Caco-2 (cell line): ENCODE measurements at regions not wholly inside any gene's neighbourhood (a gene's known extent, or its start where the extent isn't known, plus 50 kb on each side); places are given as distances from the start of the nearest gene placed in this dataset.

Experiments used
- BruUV-seq: library from RNA; stranded (reverse); fragments of 400-500 nt; replicated peaks from 2 replicates; lab custom pipeline; 2021; lab: Mats Ljungman, UMichigan
- CTCF ChIA-PET: fragments of 300-600 bp; sonication (Branson Sonifier 250); formaldehyde crosslinking; loops from one replicate; lab custom pipeline; 2022; ENCODE audit warnings: antibody characterized with exemption; lab: Charles Lee
- POLR2A ChIA-PET: fragments of 300-600 bp; sonication (Branson Sonifier 250); formaldehyde crosslinking; loops from one replicate; lab custom pipeline; 2022; ENCODE audit warnings: antibody characterized with exemption; lab: Charles Lee
- DNase-seq, 2 experiments: peaks; one replicate each; pipeline versions ENCODE4 v3.0.0 to v3.0.0-alpha.2; 2020 to 2022
- H3K27me3 ChIP-seq: replicated peaks from 2 replicates; pipeline ENCODE4 v1.6.0; 2011; ENCODE audit warnings: low read length; ENCODE audit not compliant: control insufficient read depth, insufficient read depth
- H3K36me3 ChIP-seq: 2 replicates; pipeline ENCODE4 v1.5.1; 2011; ENCODE audit warnings: low read length; ENCODE audit not compliant: control insufficient read depth, insufficient read depth
- H3K4me1 ChIP-seq: fragments of 250-450 bp; sonication (Bioruptor Pico); 2 replicates; pipeline ENCODE4 v1.5.1; 2020; ENCODE audit warnings: mild to moderate bottlenecking
- H3K4me3 ChIP-seq: 2 replicates; pipeline ENCODE4 v1.5.1; 2011; ENCODE audit warnings: low read depth, mild to moderate bottlenecking, control low read depth, low read length
- H3K9me3 ChIP-seq: fragments of 250-450 bp; sonication (Bioruptor Pico); 2 replicates; pipeline ENCODE4 v1.5.1; 2020; ENCODE audit warnings: mild to moderate bottlenecking, moderate library complexity
- H3K27ac Mint-ChIP-seq: one replicate; pipeline ENCODE4 v1.8.0; 2022; ENCODE audit warnings: mixed read lengths; ENCODE audit not compliant: unreplicated experiment
- H3K27me3 Mint-ChIP-seq: one replicate; pipeline ENCODE4 v1.8.0; 2022; ENCODE audit warnings: mixed read lengths; ENCODE audit not compliant: insufficient read depth, unreplicated experiment
- H3K36me3 Mint-ChIP-seq: one replicate; pipeline ENCODE4 v1.8.0; 2022; ENCODE audit warnings: mild to moderate bottlenecking, mixed read lengths; ENCODE audit not compliant: insufficient read depth, unreplicated experiment
- H3K4me1 Mint-ChIP-seq: one replicate; pipeline ENCODE4 v1.8.0; 2022; ENCODE audit warnings: low read depth, mixed read lengths; ENCODE audit not compliant: unreplicated experiment
- H3K4me3 Mint-ChIP-seq: one replicate; pipeline ENCODE4 v1.8.0; 2022; ENCODE audit warnings: mild to moderate bottlenecking, moderate library complexity, mixed read lengths; ENCODE audit not compliant: unreplicated experiment
- H3K9me3 Mint-ChIP-seq: one replicate; pipeline ENCODE4 v1.8.0; 2022; ENCODE audit warnings: mixed read lengths; ENCODE audit not compliant: unreplicated experiment
- CTCF ChIP-seq, 2 experiments: fragments of 200-600 bp in 1 of 2; IDR thresholded peaks; 1 replicate in 1 of 2; 2 replicates in 1 of 2; pipeline versions ENCODE4 v1.5.1 to v1.8.0; 2011 to 2022; ENCODE audit warnings: antibody characterized with exemption in 1 of 2, control low read depth in 1 of 2, inconsistent platforms in 1 of 2, low read depth in 1 of 2, low read length in 1 of 2, mild to moderate bottlenecking in 1 of 2, moderate library complexity in 1 of 2; ENCODE audit not compliant: insufficient read depth in 1 of 2, severe bottlenecking in 1 of 2, unreplicated experiment in 1 of 2
- intact Hi-C: fragments of 100-400 bp; cut with micrococcal nuclease; formaldehyde crosslinking; loops from one replicate; pipeline ENCODE4 v1.10.0; 2022; ENCODE audit not compliant: unreplicated experiment

GRCh38 chr9:80952363-80952922, 736.9 kb downstream of the TLE1 start:
- H3K27me3 Mint-ChIP-seq = no peaks in the 10 kb centered on the region
- ChIA-PET POLR2A (no interaction called here), CTCF (no interaction called here)
- H3K4me1 Mint-ChIP-seq = no peaks in the 10 kb centered on the region
- Histone ChIP-seq H3K9me3 (no peaks in the 10 kb centered on the region), H3K4me3 (no peak overlapping the region), H3K4me1 (no peaks in the 10 kb centered on the region), H3K27me3 (no peaks in the 10 kb centered on the region), H3K36me3 (no peaks in the 10 kb centered on the region)
- no peak for DNase-seq
- H3K9me3 Mint-ChIP-seq = no peaks in the 10 kb centered on the region
- intact Hi-C loops = no loop called here
- TF ChIP-seq CTCF (IDR thresholded peaks at IDR 0.05; ENCODE audit: insufficient read depth in 1 of 2, low read depth in 1 of 2, low read length in 1 of 2, severe bottlenecking in 1 of 2, unreplicated experiment in 1 of 2) = no peak
- no peak overlapping the region for H3K27ac Mint-ChIP-seq
- H3K36me3 Mint-ChIP-seq = no peaks in the 10 kb centered on the region
- BruUV-seq = no TSS peak
- H3K4me3 Mint-ChIP-seq = no peak overlapping the region

- ChIA-PET POLR2A (no interaction called here), CTCF (no interaction called here)
- no peak for TF ChIP-seq CTCF (IDR thresholded peaks at IDR 0.05; ENCODE audit: insufficient read depth in 1 of 2, low read depth in 1 of 2, low read length in 1 of 2, severe bottlenecking in 1 of 2, unreplicated experiment in 1 of 2)
- Histone ChIP-seq H3K27me3 (no peaks in the 10 kb centered on the region), H3K9me3 (no peaks in the 10 kb centered on the region), H3K4me1 (no peaks in the 10 kb centered on the region), H3K36me3 (no peaks in the 10 kb centered on the region), H3K4me3 (no peak overlapping the region)
- intact Hi-C loops = no loop called here
- no TSS peak for BruUV-seq
- H3K4me3 Mint-ChIP-seq = no peak overlapping the region
- no peaks in the 10 kb centered on the region for H3K4me1 Mint-ChIP-seq
- no peaks in the 10 kb centered on the region for H3K27me3 Mint-ChIP-seq
- no peaks in the 10 kb centered on the region for H3K9me3 Mint-ChIP-seq
- no peak for DNase-seq
- no peaks in the 10 kb centered on the region for H3K36me3 Mint-ChIP-seq
- H3K27ac Mint-ChIP-seq = no peak overlapping the region
These were observed 737.7 kb downstream of the TLE1 start for GRCh38 chr9:80951675-80952074.

- Histone ChIP-seq H3K4me1 (no peaks in the 10 kb centered on the region), H3K4me3 (no peak overlapping the region), H3K27me3 (no peaks in the 10 kb centered on the region), H3K36me3 (no peaks in the 10 kb centered on the region), H3K9me3 (no peaks in the 10 kb centered on the region)
- H3K4me1 Mint-ChIP-seq = no peaks in the 10 kb centered on the region
- no peak overlapping the region for H3K4me3 Mint-ChIP-seq
- TF ChIP-seq CTCF (IDR thresholded peaks at IDR 0.05; ENCODE audit: insufficient read depth in 1 of 2, low read depth in 1 of 2, low read length in 1 of 2, severe bottlenecking in 1 of 2, unreplicated experiment in 1 of 2) = no peak
- POLR2A ChIA-PET = no interaction called here
- DNase-seq = no peak
- intact Hi-C loops = no loop called here
- H3K27me3 Mint-ChIP-seq = no peaks in the 10 kb centered on the region
- H3K9me3 Mint-ChIP-seq = no peaks in the 10 kb centered on the region
- H3K36me3 Mint-ChIP-seq = no peaks in the 10 kb centered on the region
- CTCF ChIA-PET = no interaction called here
- BruUV-seq = no TSS peak
- H3K27ac Mint-ChIP-seq = no peak overlapping the region
These were observed 740.5 kb downstream of the TLE1 start for GRCh38 chr9:80948876-80949275.
